ENCODE measurements at regions not wholly inside any gene's neighbourhood (a gene's known extent, or its start where the extent isn't known, plus 50 kb on each side); places are given as distances from the start of the nearest gene placed in this dataset.

DNA sequence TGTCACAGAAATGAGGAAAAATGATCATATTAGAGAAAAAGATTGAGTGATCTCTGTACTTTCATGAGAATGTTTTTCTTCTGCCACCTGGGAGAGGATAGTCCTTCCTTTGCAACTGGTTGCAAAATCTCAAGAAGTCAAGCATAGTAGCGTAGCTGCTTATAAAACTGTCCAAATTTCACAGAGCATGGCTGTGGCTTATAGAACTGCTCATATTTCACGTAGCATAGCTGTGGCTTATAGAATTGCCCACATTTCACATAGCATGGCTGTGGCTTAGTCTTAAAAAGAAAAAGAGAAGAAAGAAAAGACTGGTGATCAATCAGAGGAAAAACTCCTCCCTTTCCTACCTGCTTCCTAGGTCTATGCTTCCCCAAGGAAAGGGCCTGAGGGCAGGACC lies 329.5 kb downstream of the SIPA1L2 start:
- Histone ChIP-seq H3K9ac (ENCODE audit: extremely low read depth, insufficient read length, low read length) (no peak overlapping the region), H3K4me2 (ENCODE audit: insufficient read depth, insufficient read length, low read length) (no peak overlapping the region)

More for the DNA sequence above, 329.5 kb downstream of the SIPA1L2 start:
- H3K27ac Mint-ChIP-seq: no peak overlapping the region
- H3K23me2 ChIP-seq (ENCODE audit: insufficient read length, low read depth, low read length, poor library complexity, severe bottlenecking): no peaks in the 10 kb centered on the region
- H4K5ac ChIP-seq (ENCODE audit: insufficient read length, low read depth, low read length): no peak overlapping the region
- no peaks in the 10 kb centered on the region for H3K9me3 Mint-ChIP-seq
- no CpG with 5 or more reads among the region's 2 CpGs for WGBS (ENCODE audit: extremely low coverage, insufficient read length, low lambda C conversion rate)
- H3K56ac ChIP-seq (ENCODE audit: insufficient read length, low read depth, low read length): no peak overlapping the region
- no peaks in the 10 kb centered on the region; the same call in 1 of the 2 replicates for H3K27me3 Mint-ChIP-seq (ENCODE audit: low read depth)
- no peak overlapping the region for H3K23ac ChIP-seq (ENCODE audit: insufficient read length, low read depth, low read length)
- no peaks in the 10 kb centered on the region for H4K20me1 ChIP-seq (ENCODE audit: control insufficient read depth, insufficient read depth, insufficient read length)
- peaks cover 0 to 5% (median 0%) of the 10 kb centered on the region in 3 experiments; a peak in 1 of 7 replicates for H3K36me3 Mint-ChIP-seq (ENCODE audit: insufficient read depth in 1 of 3, low read depth in 3 of 3)
- H3K9me3 ChIP-seq (ENCODE audit: control insufficient read depth, low read depth, low read length): no peaks in the 10 kb centered on the region
- no peak overlapping the region for H2AK5ac ChIP-seq (ENCODE audit: insufficient read length, low read length)
- no peaks in the 10 kb centered on the region for H3K4me1 ChIP-seq (ENCODE audit: insufficient read depth, low read length)
- H3K27ac ChIP-seq (ENCODE audit: insufficient read length, low read depth, low read length): no peak overlapping the region
- TF ChIP-seq, protein P1, sequence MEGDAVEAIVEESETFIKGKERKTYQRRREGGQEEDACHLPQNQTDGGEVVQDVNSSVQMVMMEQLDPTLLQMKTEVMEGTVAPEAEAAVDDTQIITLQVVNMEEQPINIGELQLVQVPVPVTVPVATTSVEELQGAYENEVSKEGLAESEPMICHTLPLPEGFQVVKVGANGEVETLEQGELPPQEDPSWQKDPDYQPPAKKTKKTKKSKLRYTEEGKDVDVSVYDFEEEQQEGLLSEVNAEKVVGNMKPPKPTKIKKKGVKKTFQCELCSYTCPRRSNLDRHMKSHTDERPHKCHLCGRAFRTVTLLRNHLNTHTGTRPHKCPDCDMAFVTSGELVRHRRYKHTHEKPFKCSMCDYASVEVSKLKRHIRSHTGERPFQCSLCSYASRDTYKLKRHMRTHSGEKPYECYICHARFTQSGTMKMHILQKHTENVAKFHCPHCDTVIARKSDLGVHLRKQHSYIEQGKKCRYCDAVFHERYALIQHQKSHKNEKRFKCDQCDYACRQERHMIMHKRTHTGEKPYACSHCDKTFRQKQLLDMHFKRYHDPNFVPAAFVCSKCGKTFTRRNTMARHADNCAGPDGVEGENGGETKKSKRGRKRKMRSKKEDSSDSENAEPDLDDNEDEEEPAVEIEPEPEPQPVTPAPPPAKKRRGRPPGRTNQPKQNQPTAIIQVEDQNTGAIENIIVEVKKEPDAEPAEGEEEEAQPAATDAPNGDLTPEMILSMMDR (conservative IDR thresholded peaks at IDR 0.05): no peak
- no peak overlapping the region; the same call in 1 of the 2 replicates for H2BK15ac ChIP-seq (ENCODE audit: low read depth, low read length)
- no peak overlapping the region for H3K14ac ChIP-seq (ENCODE audit: insufficient read depth, low read length)
- H3K4ac ChIP-seq (ENCODE audit: low read depth, low read length): no peak overlapping the region
- no peaks in the 10 kb centered on the region for H3K79me2 ChIP-seq (ENCODE audit: insufficient read depth, low read length)
- no peak overlapping the region for H4K91ac ChIP-seq (ENCODE audit: insufficient read length, low read depth, low read length)
- no peak overlapping the region for H2BK12ac ChIP-seq (ENCODE audit: insufficient read length, low read depth, low read length)
- no peak overlapping the region for H3K18ac ChIP-seq (ENCODE audit: insufficient read length, low read depth, low read length)
- H2AFZ ChIP-seq (ENCODE audit: low read length): no peak overlapping the region
- DNase-seq: no peak
- H2BK5ac ChIP-seq (ENCODE audit: insufficient read length, low read length): no peak overlapping the region
- peaks cover 13 to 21% of the 10 kb centered on the region in 2 experiments for H3K4me1 Mint-ChIP-seq
- no peaks in the 10 kb centered on the region for H3K27me3 ChIP-seq (ENCODE audit: insufficient read depth, low read length)
- no peaks in the 10 kb centered on the region for H3K79me1 ChIP-seq (ENCODE audit: insufficient read depth, low read depth, low read length, poor library complexity, severe bottlenecking)
- no peak overlapping the region for H4K8ac ChIP-seq (replicated peaks; ENCODE audit: insufficient read length, low read depth, low read length)
- no peak overlapping the region for H3T11ph ChIP-seq (ENCODE audit: low read length)
- no peak overlapping the region for H2BK20ac ChIP-seq (ENCODE audit: low read depth, low read length, poor library complexity, severe bottlenecking)
- no peak overlapping the region for H3K4me3 Mint-ChIP-seq
- no peak overlapping the region for H2BK120ac ChIP-seq (ENCODE audit: low read depth, low read length, poor library complexity, severe bottlenecking)
